ENCODE measurements at regions not wholly inside any gene's neighbourhood (a gene's known extent, or its start where the extent isn't known, plus 50 kb on each side); places are given as distances from the start of the nearest gene placed in this dataset.

DNA sequence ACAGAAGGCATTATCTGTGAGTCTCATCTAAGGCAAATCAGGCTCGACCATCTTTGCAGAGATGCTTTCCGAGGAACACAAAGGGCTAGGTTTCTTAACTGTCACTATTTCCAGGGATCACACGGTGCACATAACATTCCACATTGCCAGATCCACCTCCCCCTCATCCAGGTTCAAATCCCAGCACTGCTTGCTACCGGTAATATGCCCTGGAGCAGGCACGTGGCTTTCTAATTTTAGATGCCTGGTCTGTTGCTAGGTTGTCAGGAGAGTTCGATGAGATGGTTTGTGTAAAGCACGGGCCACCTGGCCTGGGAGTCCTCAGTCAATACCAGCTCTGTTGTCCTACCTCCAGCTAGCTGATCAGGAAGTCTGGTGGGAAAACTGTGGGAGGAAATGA is 598.6 kb downstream of the NPHP4 start:
- TF ChIP-seq EZH2phosphoT487 (IDR thresholded peaks at IDR 0.05) (no peak), CTCF (IDR thresholded peaks at IDR 0.05) (no peak)

Data from neural progenitor cell (in vitro differentiated cells).